ENCODE measurements at regions not wholly inside any gene's neighbourhood (a gene's known extent, or its start where the extent isn't known, plus 50 kb on each side); places are given as distances from the start of the nearest gene placed in this dataset.

GRCh38 chr9:91102269-91102668, 259.4 kb downstream of the AUH start:
- no peak for DNase-seq

GRCh38 chr9:91103931-91104330, 257.8 kb downstream of the AUH start:
- DNase-seq = no peak

- DNase-seq = no peak
Observed at GRCh38 chr9:91106415-91107081, 255.2 kb downstream of the AUH start.

GRCh38 chr9:91111226-91111625, 250.5 kb downstream of the AUH start:
- no peak for DNase-seq

GRCh38 chr9:91111876-91112275, 249.8 kb downstream of the AUH start:
- no peak for DNase-seq

- DNase-seq = no peak
Observed at GRCh38 chr9:91113016-91113415, 248.7 kb downstream of the AUH start.

- DNase-seq = no peak
Observed at GRCh38 chr9:91114450-91114849, 247.3 kb downstream of the AUH start.

GRCh38 chr9:91116211-91116610, 245.5 kb downstream of the AUH start:
- no peak for DNase-seq

GRCh38 chr9:91116711-91117110, 245.0 kb downstream of the AUH start:
- DNase-seq = no peak

- no peak for DNase-seq
Observed at GRCh38 chr9:91117474-91117891, 244.2 kb downstream of the AUH start.

GRCh38 chr9:91117959-91118703, 243.6 kb downstream of the AUH start:
- DNase-seq = peak; percentile 30

GRCh38 chr9:91118704-91119025, 243.1 kb downstream of the AUH start:
- DNase-seq = no peak

GRCh38 chr9:91119142-91119541, 242.6 kb downstream of the AUH start:
- DNase-seq = no peak

GRCh38 chr9:91119679-91120078, 242.0 kb downstream of the AUH start:
- no peak for DNase-seq

- DNase-seq = no peak
Observed at GRCh38 chr9:91120200-91120599, 241.5 kb downstream of the AUH start.

- no peak for DNase-seq
Observed at GRCh38 chr9:91122755-91123154, 239.0 kb downstream of the AUH start.

- no peak for DNase-seq
Observed at GRCh38 chr9:91126761-91127445, 234.8 kb downstream of the AUH start.

- no peak for DNase-seq
Observed at GRCh38 chr9:91127653-91128052, 234.1 kb downstream of the AUH start.

GRCh38 chr9:91130796-91131318, 230.9 kb downstream of the AUH start:
- DNase-seq = no peak

GRCh38 chr9:91131433-91131839, 230.3 kb downstream of the AUH start:
- no peak for DNase-seq

- no peak for DNase-seq
Observed at GRCh38 chr9:91132576-91133073, 229.1 kb downstream of the AUH start.

GRCh38 chr9:91134608-91135007, 227.1 kb downstream of the AUH start:
- no peak for DNase-seq

- no peak for DNase-seq
Observed at GRCh38 chr9:91137391-91137790, 224.3 kb downstream of the AUH start.

- no peak for DNase-seq
Observed at GRCh38 chr9:91138760-91139159, 223.0 kb downstream of the AUH start.
